ENCODE measurements at regions not wholly inside any gene's neighbourhood (a gene's known extent, or its start where the extent isn't known, plus 50 kb on each side); places are given as distances from the start of the nearest gene placed in this dataset.
"Not testable (repeated sequence)": the region's sequence is repeated elsewhere in the genome, so short reads cannot be mapped to it uniquely, and the experiment has no call there.

- no peak for DNase-seq
Observed at GRCh38 chr6:164049517-164049988, 635.0 kb downstream of the QKI start.

DNA sequence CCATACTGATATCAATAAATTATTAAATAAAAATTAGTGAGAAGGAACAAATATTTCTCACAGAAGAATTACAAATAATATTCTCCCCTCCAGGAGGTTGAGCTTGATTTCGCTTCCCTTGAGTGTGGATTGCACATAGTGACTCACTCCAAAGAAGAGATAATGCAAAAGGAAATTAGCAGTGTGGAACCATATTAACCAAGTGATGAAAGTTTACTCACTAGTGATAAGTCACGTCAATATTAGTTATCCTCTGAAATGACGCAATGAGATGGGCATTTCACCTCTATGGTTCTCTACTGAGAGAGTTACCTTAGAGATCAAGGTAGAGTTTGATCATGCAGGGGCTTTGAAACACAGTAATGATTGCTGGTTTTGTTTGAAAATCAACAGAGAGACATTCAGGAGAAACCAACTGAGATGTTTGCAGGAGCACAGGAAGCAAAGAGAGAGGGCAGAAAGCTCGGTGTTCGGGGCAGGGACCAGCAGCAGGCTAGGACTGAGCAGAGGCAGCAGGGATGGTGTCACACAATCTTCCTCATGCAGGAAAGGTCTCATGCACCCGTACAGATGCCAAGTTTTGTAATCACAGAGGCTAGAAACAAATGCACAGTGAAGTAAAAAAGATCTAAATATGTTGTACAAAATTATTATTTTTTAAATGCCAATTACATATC, 634.5 kb downstream of the QKI start:
- no peak for DNase-seq

DNA sequence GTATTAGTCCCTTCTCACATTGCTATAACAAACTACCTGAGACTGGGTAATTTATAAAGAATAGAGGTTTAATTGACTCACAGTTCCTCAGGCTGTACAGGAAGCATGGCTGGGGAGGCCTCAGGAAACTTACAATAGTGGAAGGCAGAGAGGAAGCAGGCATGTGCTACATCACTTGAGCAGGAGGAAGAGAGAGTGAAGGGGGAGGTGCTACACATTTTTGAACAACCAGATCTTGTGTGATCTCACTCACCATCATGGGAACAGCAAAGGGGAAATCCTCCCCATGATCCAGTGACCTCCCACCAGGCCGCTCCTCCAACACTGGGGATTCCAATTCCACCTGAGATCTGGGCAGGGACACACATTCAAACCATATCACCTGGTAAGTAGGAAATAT, 630.6 kb downstream of the QKI start:
- no peak for DNase-seq

DNA sequence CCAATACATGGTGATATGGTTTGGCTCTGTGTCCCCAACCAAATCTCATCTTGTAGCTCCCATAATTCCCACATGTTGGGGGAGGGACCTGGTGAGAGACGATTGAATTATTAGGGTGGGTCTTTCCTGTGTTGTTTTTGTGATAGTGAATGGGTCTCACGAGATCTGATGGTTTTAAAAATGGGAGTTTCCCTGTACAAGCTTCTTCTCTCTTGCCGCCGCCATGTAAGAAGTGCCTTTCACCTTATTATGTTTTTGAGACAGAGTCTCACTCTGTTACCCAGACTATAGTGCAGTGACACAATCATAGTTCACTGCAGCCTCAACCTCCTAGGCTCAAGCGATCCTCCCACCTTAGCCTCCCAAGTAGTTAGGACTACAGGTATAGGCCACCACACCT, 629.1 kb downstream of the QKI start:
- DNase-seq = not testable (repeated sequence)

GRCh38 chr6:164042212-164042611, 627.7 kb downstream of the QKI start:
- no peak for DNase-seq

GRCh38 chr6:164040994-164041393, 626.5 kb downstream of the QKI start:
- DNase-seq = no peak

DNA sequence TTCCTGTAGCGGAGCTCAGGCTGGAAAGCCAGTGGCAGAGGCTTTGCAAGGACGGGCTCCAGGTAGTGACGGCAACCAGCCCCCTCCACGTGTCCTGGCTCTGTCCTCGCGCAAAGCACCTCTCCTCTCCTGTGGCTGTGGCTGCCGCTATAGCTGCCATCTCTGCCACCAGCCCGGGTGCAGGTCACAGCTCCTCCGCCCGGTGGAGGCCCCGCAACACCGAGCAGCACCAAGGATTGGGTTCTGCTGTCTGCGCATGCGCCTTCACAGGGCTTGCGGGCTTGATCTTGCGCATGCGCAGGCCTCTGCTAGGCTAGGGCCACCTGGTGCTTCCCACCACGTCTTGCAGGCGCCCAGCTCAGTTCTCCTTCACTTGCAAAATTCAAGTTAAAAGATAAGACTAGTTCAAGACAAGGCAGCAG, 625.4 kb downstream of the QKI start:
- peak; percentile 76 for DNase-seq

GRCh38 chr6:164037171-164037870, 622.8 kb downstream of the QKI start:
- DNase-seq = peak; percentile 22

DNA sequence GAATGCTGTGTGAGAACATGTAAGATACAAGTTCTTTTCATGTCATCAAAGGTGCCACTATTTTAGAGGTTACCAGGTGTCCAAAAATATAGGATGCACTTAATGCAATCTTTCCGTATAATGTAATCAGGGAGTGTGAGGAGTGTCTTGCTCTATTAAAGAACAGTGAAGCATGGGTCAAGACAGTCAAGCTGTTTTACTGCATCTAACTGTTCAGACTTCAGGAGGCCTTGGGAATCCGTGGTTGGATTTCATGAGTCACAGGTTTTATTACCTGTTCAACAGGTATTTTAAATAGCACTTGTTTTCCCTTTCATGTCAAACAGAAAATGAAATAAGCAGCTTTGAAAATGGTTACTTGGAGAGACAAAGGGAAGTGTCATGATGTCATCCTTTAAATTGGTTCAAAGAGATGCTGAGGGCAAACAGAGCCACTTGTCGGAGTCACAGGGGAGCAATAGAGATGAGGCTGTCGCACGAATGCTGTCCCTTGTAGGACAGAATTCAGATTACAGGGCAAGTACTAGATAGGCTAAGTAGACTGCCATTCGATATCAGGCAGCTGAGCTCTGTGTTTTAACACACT, 621.5 kb downstream of the QKI start:
- no peak for DNase-seq

GRCh38 chr6:164034602-164035140, 620.2 kb downstream of the QKI start:
- DNase-seq = peak; percentile 31

DNA sequence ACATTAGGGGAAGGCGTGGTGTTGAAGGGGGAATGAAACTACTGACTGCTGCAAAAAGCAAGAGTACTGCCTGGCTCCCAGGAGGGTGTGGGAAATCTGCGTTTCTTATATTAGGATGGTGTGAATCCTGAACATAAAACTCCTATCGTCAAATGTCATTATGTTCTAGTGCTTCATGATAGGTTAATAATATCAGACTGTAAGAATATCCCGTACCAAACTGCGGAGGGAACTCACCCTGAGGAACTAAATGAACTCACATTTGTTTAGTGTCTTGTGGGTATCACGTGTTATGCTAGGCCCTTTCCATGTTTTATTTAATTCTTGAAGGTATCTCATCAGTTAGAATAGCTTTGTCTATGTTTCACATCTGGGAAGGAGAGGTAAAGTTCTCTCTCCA, 610.7 kb downstream of the QKI start:
- no peak for DNase-seq

DNA sequence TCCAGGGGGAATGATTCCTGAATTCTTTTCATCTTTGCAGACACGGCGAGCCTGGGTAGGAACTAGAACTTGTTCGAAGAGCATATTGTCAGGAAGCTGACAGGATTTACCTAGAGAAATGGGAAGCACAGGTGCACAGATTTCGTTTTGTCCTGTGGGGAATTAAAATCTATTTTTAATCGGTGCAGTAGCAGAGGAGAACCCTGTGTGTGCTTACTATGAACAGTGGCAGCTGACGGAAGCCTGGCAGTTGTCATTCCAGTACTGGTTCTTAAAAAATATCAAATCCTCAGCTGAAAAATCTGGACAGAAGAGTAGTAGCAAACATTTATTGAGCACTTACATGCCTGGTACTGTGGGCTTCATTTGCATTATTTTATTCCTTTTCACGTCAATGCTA, 609.0 kb downstream of the QKI start:
- DNase-seq = no peak

DNA sequence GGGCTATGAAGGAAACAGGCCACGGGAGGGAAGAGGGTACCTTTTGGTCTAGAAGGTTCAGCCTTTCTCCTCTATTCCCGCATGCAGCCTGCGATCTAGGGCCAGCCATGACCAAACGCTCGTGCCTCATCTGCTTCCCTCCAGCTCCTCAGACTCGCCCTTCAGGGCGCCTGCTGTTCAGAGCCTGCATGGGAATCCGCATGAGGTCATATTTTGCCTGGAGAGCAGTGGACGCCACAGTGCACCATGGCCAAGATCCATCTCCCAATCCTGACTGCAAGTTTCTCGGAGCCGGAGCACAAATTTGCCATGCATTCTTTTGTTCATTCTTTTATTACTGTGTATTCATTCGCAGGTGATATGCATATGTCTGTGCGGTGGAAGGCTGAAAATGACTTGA, 608.1 kb downstream of the QKI start:
- DNase-seq = no peak

DNA sequence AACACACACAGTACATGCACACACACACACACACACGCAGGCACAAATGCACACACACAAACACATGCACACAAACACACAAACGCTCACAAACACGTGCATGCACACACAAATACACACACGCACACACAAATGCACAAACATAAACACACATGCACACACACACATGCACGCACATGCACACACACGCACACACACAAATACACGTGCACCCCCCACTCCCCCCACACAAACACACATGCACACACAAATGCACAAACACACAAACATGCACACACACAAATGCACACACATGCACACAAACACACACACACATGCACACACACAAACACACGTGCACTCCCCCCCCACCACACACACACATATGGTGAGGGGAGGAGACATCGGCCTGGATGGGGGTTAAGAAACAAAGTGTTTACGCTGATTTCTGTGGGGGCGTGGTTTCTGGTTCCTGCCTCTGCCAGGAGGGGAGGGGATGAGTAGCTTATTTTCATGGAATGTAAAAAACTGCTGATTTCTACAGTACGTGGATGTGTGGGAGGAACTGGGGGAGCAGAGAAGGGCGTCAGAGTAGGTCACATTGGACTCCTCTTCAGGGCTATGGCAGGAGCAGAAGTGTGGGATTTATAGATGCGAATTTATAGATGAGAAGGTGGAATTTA, 607.2 kb downstream of the QKI start:
- DNase-seq = no peak

DNA sequence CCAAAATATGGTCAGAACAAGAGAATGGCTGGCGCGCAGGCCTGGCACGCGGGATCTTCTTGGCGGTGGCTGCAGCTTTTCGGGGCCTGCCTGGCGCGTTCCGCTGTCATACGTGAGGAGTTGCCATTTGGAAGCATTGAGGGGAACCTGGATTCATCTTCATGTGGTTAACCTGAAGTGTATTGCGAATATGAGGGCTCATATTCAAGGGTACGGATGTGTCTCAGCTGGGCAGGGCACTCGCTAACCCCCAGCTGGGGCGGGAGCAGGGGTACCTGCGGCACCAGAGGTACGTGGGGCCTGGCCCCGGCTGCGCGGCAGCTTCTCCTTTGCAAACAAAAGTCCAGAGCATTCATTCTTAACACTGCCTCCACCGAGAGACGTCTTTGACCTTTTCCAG, 605.6 kb downstream of the QKI start:
- DNase-seq = no peak

DNA sequence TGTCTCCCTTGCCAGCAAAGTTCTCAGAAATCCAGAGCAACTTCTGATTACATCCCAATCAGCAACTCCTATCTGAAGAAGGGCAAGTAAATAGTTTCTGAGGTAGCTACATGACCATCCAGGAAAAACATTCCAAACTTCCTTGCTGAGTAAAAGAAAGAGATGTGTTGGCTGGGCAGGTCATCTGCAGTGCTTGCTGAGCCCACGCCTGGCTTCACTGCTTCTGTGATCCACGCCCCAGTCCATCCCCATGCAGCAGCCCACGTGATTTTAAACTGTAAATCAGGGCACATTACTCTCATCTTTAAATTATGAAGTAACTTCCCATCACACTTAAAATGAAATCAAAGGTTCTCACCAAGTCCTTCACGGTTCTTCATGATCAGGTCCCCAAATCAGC, 603.6 kb downstream of the QKI start:
- no peak for DNase-seq

- DNase-seq = no peak
Observed at GRCh38 chr6:164016056-164016455, 601.5 kb downstream of the QKI start.

DNA sequence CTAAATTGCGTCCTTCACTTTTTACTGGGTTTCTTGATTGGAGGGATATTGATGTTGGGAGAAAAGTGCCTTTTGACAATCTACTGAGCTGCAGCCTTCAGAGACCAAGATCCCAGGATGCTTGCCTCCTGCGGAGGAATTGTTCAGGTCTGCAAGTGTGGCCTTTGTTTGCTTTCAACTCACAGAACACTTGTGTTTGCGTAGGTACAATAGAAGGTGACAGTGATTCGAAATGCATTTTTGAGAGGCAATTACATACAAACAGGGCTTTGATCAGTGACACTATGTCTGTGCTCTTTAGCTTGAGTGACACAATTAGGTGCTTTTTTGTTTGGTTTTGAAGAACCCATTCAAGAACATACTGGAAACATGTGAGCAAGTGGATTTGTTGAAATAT, 600.6 kb downstream of the QKI start:
- no peak for DNase-seq

- DNase-seq = no peak
Observed at GRCh38 chr6:164014346-164015087, 600.0 kb downstream of the QKI start.

DNA sequence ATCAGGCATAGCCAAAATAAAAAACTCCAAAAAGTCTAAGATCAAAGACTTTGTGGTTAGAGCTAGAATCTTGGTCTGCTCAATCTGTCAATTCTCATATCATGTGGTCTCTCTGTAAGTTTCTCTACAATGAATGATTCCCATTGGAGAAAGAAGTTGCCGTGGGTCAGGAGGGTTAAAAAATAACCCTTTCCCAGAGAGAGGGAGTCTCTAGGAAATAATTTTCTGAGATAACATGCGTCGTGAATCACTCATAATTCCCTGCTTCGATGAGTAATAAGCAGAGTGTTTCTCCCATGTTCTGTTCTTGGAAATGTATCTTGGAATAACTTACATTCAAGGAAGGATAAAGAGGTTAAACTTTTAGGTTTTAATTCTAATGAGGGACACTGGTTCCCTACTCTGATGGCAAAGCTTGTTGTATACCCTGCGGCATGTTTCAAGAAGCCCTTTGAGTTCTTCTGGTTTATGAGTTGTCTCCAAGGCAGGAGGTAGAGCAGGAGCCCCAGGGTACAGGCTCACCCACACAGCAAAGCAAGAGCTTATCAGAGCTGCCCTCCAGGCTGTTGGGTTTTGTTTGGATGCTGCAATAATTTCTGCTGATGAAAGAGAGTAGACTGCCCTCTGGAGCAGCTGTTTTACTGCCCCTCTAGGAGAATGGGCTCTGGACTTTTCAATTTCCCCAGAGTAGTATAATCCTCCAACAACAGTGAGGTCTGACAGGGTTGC, 599.1 kb downstream of the QKI start:
- peak; percentile 41 for DNase-seq

- no peak for DNase-seq
Observed at GRCh38 chr6:164011321-164011720, 596.8 kb downstream of the QKI start.
